ENCODE measurements at regions not wholly inside any gene's neighbourhood (a gene's known extent, or its start where the extent isn't known, plus 50 kb on each side); places are given as distances from the start of the nearest gene placed in this dataset.

DNA sequence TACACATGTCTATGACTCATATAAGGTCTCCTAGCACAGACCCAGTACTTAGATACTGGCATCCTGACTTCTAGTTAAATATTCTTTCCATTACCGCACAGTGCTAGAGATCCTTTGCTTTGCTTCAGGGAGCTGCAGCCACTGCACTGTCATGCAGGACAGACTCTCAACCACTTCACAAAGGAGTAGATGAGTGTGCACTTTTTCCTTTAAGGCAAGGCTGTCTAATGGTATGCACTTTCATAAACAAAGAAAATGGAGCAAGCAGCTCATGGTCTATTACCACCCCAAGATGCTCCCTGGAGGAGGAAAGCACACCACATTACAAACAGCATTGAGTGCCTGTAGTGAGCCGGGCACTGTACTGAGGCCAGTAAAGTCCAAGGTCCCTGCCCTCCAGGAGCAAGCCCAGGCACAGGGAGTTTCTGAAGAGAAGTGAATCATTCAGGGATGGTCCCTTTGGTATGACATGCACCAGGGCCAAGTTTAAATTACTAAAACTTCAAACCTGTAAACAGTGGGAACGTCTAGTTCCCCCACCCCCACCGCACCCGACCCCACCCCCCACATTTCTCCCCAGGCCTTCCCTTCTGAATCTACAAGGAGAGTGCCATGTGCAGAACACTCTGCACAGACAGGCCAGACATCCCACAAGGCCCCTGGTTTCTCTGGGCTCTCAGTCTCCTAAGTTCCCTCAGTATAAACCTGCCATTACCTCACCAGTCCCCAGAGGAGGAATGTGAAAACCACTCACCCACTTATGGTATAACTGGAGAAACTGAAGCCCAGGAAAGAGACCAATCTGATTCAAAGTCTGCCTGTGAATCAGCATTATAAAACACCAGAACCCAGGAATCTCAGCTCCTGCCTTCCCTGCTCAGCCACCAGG, 107.8 kb upstream of the BCL6 start:
- H3K56ac ChIP-seq (ENCODE audit: insufficient read length, low read depth, low read length): no peak overlapping the region
- H2AFZ ChIP-seq (ENCODE audit: low read length): no peak overlapping the region
- H3K9ac ChIP-seq (ENCODE audit: extremely low read depth, insufficient read length, low read length): no peak overlapping the region
- no peak overlapping the region for H2BK120ac ChIP-seq (ENCODE audit: low read depth, low read length, poor library complexity, severe bottlenecking)
- no peaks in the 10 kb centered on the region for H3K23me2 ChIP-seq (ENCODE audit: insufficient read length, low read depth, low read length, poor library complexity, severe bottlenecking)
- no peak overlapping the region for H4K91ac ChIP-seq (ENCODE audit: insufficient read length, low read depth, low read length)
- no peaks in the 10 kb centered on the region for H4K20me1 ChIP-seq (ENCODE audit: control insufficient read depth, insufficient read depth, insufficient read length)
- H3K18ac ChIP-seq (ENCODE audit: insufficient read length, low read depth, low read length): no peak overlapping the region
- H3K23ac ChIP-seq (ENCODE audit: insufficient read length, low read depth, low read length): no peak overlapping the region
- no peak overlapping the region for H4K8ac ChIP-seq (replicated peaks; ENCODE audit: insufficient read length, low read depth, low read length)
- H3T11ph ChIP-seq (ENCODE audit: low read length): no peak overlapping the region
- Mint-ChIP-seq H3K36me3 (ENCODE audit: insufficient read depth in 1 of 3, low read depth in 3 of 3) (peaks cover 0 to 4% (median 2%) of the 10 kb centered on the region in 3 experiments; a peak in 3 of 7 replicates), H3K27me3 (ENCODE audit: low read depth) (no peaks in the 10 kb centered on the region), H3K27ac (no peak overlapping the region; a peak in 1 of 7 replicates), H3K4me1 (peaks cover 0 to 3% of the 10 kb centered on the region in 2 experiments; a peak in 1 of 4 replicates), H3K9me3 (peaks cover 5 to 17% of the 10 kb centered on the region in 2 experiments; a peak in 4 of 5 replicates), H3K4me3 (no peak overlapping the region)
- no peak overlapping the region for H3K14ac ChIP-seq (ENCODE audit: insufficient read depth, low read length)
- no peaks in the 10 kb centered on the region for H3K79me1 ChIP-seq (ENCODE audit: insufficient read depth, low read depth, low read length, poor library complexity, severe bottlenecking)
- peaks cover 13% of the 10 kb centered on the region for H3K9me3 ChIP-seq (ENCODE audit: control insufficient read depth, low read depth, low read length)
- H2BK5ac ChIP-seq (ENCODE audit: insufficient read length, low read length): no peak overlapping the region
- no peak overlapping the region for H3K27ac ChIP-seq (ENCODE audit: insufficient read length, low read depth, low read length)
- no peaks in the 10 kb centered on the region for H3K4me1 ChIP-seq (ENCODE audit: insufficient read depth, low read length)
- H3K27me3 ChIP-seq (ENCODE audit: insufficient read depth, low read length): no peaks in the 10 kb centered on the region
- no CpG with 5 or more reads among the region's 5 CpGs for WGBS (ENCODE audit: extremely low coverage, insufficient read length, low lambda C conversion rate)
- no peak overlapping the region for H3K4me2 ChIP-seq (ENCODE audit: insufficient read depth, insufficient read length, low read length)
- H2BK20ac ChIP-seq (ENCODE audit: low read depth, low read length, poor library complexity, severe bottlenecking): no peak overlapping the region
- no peak overlapping the region for H3K4ac ChIP-seq (ENCODE audit: low read depth, low read length)
- no peaks in the 10 kb centered on the region; the same call in 1 of the 2 replicates for H3K79me2 ChIP-seq (ENCODE audit: insufficient read depth, low read length)
- no peak overlapping the region for H2AK5ac ChIP-seq (ENCODE audit: insufficient read length, low read length)
- no peak for DNase-seq
- no peak overlapping the region for H4K5ac ChIP-seq (ENCODE audit: insufficient read length, low read depth, low read length)
- TF ChIP-seq, protein P1, sequence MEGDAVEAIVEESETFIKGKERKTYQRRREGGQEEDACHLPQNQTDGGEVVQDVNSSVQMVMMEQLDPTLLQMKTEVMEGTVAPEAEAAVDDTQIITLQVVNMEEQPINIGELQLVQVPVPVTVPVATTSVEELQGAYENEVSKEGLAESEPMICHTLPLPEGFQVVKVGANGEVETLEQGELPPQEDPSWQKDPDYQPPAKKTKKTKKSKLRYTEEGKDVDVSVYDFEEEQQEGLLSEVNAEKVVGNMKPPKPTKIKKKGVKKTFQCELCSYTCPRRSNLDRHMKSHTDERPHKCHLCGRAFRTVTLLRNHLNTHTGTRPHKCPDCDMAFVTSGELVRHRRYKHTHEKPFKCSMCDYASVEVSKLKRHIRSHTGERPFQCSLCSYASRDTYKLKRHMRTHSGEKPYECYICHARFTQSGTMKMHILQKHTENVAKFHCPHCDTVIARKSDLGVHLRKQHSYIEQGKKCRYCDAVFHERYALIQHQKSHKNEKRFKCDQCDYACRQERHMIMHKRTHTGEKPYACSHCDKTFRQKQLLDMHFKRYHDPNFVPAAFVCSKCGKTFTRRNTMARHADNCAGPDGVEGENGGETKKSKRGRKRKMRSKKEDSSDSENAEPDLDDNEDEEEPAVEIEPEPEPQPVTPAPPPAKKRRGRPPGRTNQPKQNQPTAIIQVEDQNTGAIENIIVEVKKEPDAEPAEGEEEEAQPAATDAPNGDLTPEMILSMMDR (conservative IDR thresholded peaks at IDR 0.05): no peak
- no peak overlapping the region for H2BK12ac ChIP-seq (ENCODE audit: insufficient read length, low read depth, low read length)
- H2BK15ac ChIP-seq (ENCODE audit: low read depth, low read length): no peak overlapping the region

Measured in H9 (cell line).